ENCODE measurements at regions not wholly inside any gene's neighbourhood (a gene's known extent, or its start where the extent isn't known, plus 50 kb on each side); places are given as distances from the start of the nearest gene placed in this dataset.

DNA sequence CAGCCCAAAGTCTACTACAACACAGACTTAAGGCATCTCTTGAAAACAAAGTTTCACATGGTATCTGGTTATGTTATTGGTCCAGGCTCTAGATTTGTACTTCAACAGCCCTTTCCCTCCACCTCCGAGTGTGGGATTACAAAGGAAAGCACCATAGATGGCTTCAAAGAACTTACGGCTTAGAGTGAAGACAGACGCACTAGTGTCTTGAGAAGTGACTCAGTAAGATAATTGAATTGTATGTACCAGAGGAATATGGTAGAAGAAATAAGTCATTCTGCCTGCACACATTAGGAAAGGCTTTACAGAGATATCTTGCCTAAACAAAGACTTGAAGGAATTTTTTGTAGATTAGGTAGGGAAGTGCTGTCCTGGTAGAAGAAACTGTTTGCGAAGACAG, 392.3 kb upstream of the TNP1 start:
- Mint-ChIP-seq H3K4me3 (no peak overlapping the region), H3K36me3 (ENCODE audit: low read depth) (no peaks in the 10 kb centered on the region), H3K27ac (no peak overlapping the region), H3K27me3 (ENCODE audit: insufficient read depth, low read depth, poor library complexity) (peaks cover 5% of the 10 kb centered on the region), H3K4me1 (peaks cover 8% of the 10 kb centered on the region; the same call in 2 of the 3 replicates), H3K9me3 (no peaks in the 10 kb centered on the region)
- Histone ChIP-seq H3K79me2 (replicated peaks; ENCODE audit: insufficient read depth) (no peaks in the 10 kb centered on the region), H2AFZ (no peak overlapping the region), H4K20me1 (replicated peaks; ENCODE audit: insufficient read depth) (no peaks in the 10 kb centered on the region), H3K27me3 (ENCODE audit: insufficient read depth) (no peaks in the 10 kb centered on the region), H3K27ac (ENCODE audit: low read depth) (no peak overlapping the region), H3K9me2 (ENCODE audit: insufficient read depth) (no peaks in the 10 kb centered on the region), H3K4me1 (ENCODE audit: insufficient read depth) (peaks cover 7% of the 10 kb centered on the region; the same call in 1 of the 2 replicates), H3K36me3 (ENCODE audit: insufficient read depth) (no peaks in the 10 kb centered on the region), H3K4me2 (no peak overlapping the region), H3K4me3 (no peak overlapping the region), H3F3A (replicated peaks; ENCODE audit: low read depth) (no peaks in the 10 kb centered on the region)
- ATAC-seq (no peak), DNase-seq (ENCODE audit: low spot score) (no peak)
- TF ChIP-seq STAT1 (IDR thresholded peaks at IDR 0.05; ENCODE audit: unreplicated experiment) (no peak), POLR2AphosphoS5 (IDR thresholded peaks at IDR 0.05; ENCODE audit: low read depth) (no peak), CREB1 (CRISPR knock-in tag; IDR thresholded peaks at IDR 0.05; ENCODE audit: low read depth) (no peak), ZNF114 (CRISPR knock-in tag; IDR thresholded peaks at IDR 0.05) (no peak)
- TF ChIP-seq, protein P1, sequence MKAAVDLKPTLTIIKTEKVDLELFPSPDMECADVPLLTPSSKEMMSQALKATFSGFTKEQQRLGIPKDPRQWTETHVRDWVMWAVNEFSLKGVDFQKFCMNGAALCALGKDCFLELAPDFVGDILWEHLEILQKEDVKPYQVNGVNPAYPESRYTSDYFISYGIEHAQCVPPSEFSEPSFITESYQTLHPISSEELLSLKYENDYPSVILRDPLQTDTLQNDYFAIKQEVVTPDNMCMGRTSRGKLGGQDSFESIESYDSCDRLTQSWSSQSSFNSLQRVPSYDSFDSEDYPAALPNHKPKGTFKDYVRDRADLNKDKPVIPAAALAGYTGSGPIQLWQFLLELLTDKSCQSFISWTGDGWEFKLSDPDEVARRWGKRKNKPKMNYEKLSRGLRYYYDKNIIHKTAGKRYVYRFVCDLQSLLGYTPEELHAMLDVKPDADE (IDR thresholded peaks at IDR 0.05), result no peak
- TF ChIP-seq, protein P2, sequence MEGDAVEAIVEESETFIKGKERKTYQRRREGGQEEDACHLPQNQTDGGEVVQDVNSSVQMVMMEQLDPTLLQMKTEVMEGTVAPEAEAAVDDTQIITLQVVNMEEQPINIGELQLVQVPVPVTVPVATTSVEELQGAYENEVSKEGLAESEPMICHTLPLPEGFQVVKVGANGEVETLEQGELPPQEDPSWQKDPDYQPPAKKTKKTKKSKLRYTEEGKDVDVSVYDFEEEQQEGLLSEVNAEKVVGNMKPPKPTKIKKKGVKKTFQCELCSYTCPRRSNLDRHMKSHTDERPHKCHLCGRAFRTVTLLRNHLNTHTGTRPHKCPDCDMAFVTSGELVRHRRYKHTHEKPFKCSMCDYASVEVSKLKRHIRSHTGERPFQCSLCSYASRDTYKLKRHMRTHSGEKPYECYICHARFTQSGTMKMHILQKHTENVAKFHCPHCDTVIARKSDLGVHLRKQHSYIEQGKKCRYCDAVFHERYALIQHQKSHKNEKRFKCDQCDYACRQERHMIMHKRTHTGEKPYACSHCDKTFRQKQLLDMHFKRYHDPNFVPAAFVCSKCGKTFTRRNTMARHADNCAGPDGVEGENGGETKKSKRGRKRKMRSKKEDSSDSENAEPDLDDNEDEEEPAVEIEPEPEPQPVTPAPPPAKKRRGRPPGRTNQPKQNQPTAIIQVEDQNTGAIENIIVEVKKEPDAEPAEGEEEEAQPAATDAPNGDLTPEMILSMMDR (conservative IDR thresholded peaks at IDR 0.05; ENCODE audit: low read depth in 2 of 2), result no peak

DNA sequence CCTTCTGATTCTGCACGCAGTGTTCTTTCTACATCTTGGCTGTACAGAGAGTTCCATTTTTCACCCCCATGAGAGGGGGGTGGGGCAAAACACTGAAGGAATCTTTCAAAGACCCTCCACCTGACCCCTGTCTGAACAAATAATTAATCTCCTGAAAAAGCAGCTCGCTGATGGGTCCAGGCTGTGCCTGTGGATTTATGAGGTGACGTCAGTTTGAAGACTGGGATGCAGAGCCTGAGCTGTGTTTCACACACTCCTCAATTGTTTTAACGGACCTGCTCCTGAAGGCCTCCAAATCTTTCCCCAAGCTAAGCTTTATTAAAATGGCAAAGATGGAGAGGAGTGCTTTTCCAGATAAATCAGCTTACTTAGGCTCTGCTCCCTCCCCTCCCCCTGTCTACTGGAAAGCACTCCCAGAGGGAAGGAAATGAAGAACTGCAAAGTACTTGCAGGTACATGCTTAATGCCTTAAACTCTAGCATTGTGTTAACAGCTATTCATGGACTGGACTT, 390.2 kb upstream of the TNP1 start:
- H4K20me1 ChIP-seq (replicated peaks; ENCODE audit: insufficient read depth), result no peaks in the 10 kb centered on the region
- Mint-ChIP-seq H3K4me1 (no peaks in the 10 kb centered on the region), H3K27ac (no peak overlapping the region), H3K4me3 (no peak overlapping the region), H3K36me3 (ENCODE audit: low read depth) (no peaks in the 10 kb centered on the region), H3K9me3 (no peaks in the 10 kb centered on the region), H3K27me3 (ENCODE audit: insufficient read depth, low read depth, poor library complexity) (no peaks in the 10 kb centered on the region)
- no peaks in the 10 kb centered on the region for H3K4me1 ChIP-seq (ENCODE audit: insufficient read depth)
- H3K27me3 ChIP-seq (ENCODE audit: insufficient read depth), result no peaks in the 10 kb centered on the region
- ATAC-seq (no peak), DNase-seq (ENCODE audit: low spot score) (peak; percentile 1)
- no peak overlapping the region for H2AFZ ChIP-seq
- H3K36me3 ChIP-seq (ENCODE audit: insufficient read depth), result no peaks in the 10 kb centered on the region
- no peaks in the 10 kb centered on the region for H3K9me2 ChIP-seq (ENCODE audit: insufficient read depth)
- no peaks in the 10 kb centered on the region for H3F3A ChIP-seq (replicated peaks; ENCODE audit: low read depth)
- no peak for TF ChIP-seq JUNB (IDR thresholded peaks at IDR 0.05; ENCODE audit: unreplicated experiment)
- TF ChIP-seq, protein P1 (IDR thresholded peaks at IDR 0.05), result no peak
- no peak overlapping the region for H3K27ac ChIP-seq (ENCODE audit: low read depth)
- H3K4me3 ChIP-seq, result no peak overlapping the region
- no peak overlapping the region for H3K4me2 ChIP-seq
- H3K79me2 ChIP-seq (replicated peaks; ENCODE audit: insufficient read depth), result no peaks in the 10 kb centered on the region
